Adrenal gland (tissue), 9 donors: ENCODE measurements at regions not wholly inside any gene's neighbourhood (a gene's known extent, or its start where the extent isn't known, plus 50 kb on each side); places are given as distances from the start of the nearest gene placed in this dataset.

ENCODE experiments used
- DNase-seq, 7 donors: peaks; one replicate each; pipeline ENCODE4 v3.0.0-alpha.2; 2019 to 2020
- H3K27ac ChIP-seq, 5 donors: fragments of 200-600 bp; sonication (generic) in 4 of 5; 1 replicate in 3 of 5; 2 replicates in 2 of 5; pipeline versions ENCODE4 v1.5.1 to v1.8.0; 2016 to 2020; ENCODE audit warnings: mild to moderate bottlenecking in 1 of 5
- H3K27me3 ChIP-seq: fragments of 200-600 bp; 2 replicates; pipeline ENCODE4 v1.8.0; 2021
- H3K36me3 ChIP-seq, 2 donors: fragments of 200-600 bp; replicated peaks in 1 of 2; 1 replicate in 1 of 2; 2 replicates in 1 of 2; pipeline versions ENCODE4 v1.5.1 to v1.8.0; 2018 to 2022
- H3K4me1 ChIP-seq, 2 donors: fragments of 200-600 bp; replicated peaks in 1 of 2; 1 replicate in 1 of 2; 2 replicates in 1 of 2; pipeline versions ENCODE4 v1.5.1 to v1.8.0; 2018 to 2021
- H3K4me3 ChIP-seq, 4 donors: fragments of 200-600 bp; sonication (generic) in 3 of 4; one replicate each; pipeline ENCODE4 v1.5.1; 2016 to 2018
- H3K9me3 ChIP-seq, 3 donors: fragments of 200-600 bp; sonication (generic) in 1 of 3; replicated peaks in 1 of 3; 1 replicate in 2 of 3; 2 replicates in 1 of 3; pipeline versions ENCODE4 v1.5.1 to v1.8.0; 2016 to 2021
- CTCF ChIP-seq, 6 experiments: fragments of 450-650 bp in 4 of 6; fragments of 200-600 bp in 2 of 6; sonication (generic) in 1 of 6; IDR thresholded peaks; 1 replicate in 5 of 6; 2 replicates in 1 of 6; pipeline versions ENCODE4 v1.5.1 to v1.8.0; 2016 to 2021; ENCODE audit warnings: antibody characterized with exemption in 6 of 6, mild to moderate bottlenecking in 2 of 6, moderate library complexity in 1 of 6
- POLR2A ChIP-seq, 2 donors: fragments of 450-650 bp; IDR thresholded peaks; one replicate each; pipeline ENCODE4 v1.6.1; 2017; ENCODE audit warnings: antibody characterized with exemption in 2 of 2, mild to moderate bottlenecking in 2 of 2, moderate library complexity in 1 of 2
- WGBS, 4 donors: extraction: QIAGEN DNeasy Blood & Tissue Kit in 2 of 4; methylation state at CpG; one replicate each; pipeline versions ENCODE4 v1.1.5 to v1.1.7; 2013 to 2017; 5-methylcytosine and 5-hydroxymethylcytosine counted together
- intact Hi-C, 2 donors: fragments of 100-400 bp; cut with DNase I; formaldehyde crosslinking; loops; one replicate each; pipeline versions ENCODE4 v1.14.1 to v1.15.0; 2022 to 2023
- donor health status: healthy with polysubstance abuse.
- donor health status: Bipolar disorder and iron deficiency.
- donor health status: DM: yes; HTN: yes; CAD: no.
- donor health status: DM: no; HTN: no; CAD: no.
- donor health status: DM: no; HTN: no; CAD: no.

GRCh38 chr16:75801307-75801706 is 75.0 kb upstream of the CPHXL start:
- WGBS, 4 donors = 24 to 38% (median 31%) methylated on average over 3 of the region's 3 CpGs
- no peak for DNase-seq
- Histone ChIP-seq H3K4me1 (no peaks in the 10 kb centered on the region), H3K4me3 (no peak overlapping the region), H3K27ac (no peak overlapping the region), H3K9me3 (no peaks in the 10 kb centered on the region), H3K36me3 (no peaks in the 10 kb centered on the region), H3K27me3 (no peaks in the 10 kb centered on the region)
- intact Hi-C loops = no loop called here
- TF ChIP-seq POLR2A (IDR thresholded peaks at IDR 0.05) (no peak), CTCF (IDR thresholded peaks at IDR 0.05) (peak in 1 of 6 experiments; percentile 19)

- intact Hi-C loops = no loop called here
- H3K4me1 ChIP-seq = no peaks in the 10 kb centered on the region
- no peaks in the 10 kb centered on the region for H3K36me3 ChIP-seq
- no peak overlapping the region for H3K4me3 ChIP-seq
- 48 to 73% (median 52%) methylated on average over 1 of the region's 1 CpG for WGBS, 4 donors
- no peaks in the 10 kb centered on the region for H3K9me3 ChIP-seq
- no peak for DNase-seq
- H3K27me3 ChIP-seq = no peaks in the 10 kb centered on the region
- no peak overlapping the region for H3K27ac ChIP-seq
- TF ChIP-seq POLR2A (IDR thresholded peaks at IDR 0.05) = no peak
- TF ChIP-seq CTCF (IDR thresholded peaks at IDR 0.05) = no peak
Observed at GRCh38 chr16:75803753-75804152, 77.5 kb upstream of the CPHXL start.

GRCh38 chr16:75804368-75804767 is 78.1 kb upstream of the CPHXL start:
- Histone ChIP-seq H3K27ac (no peak overlapping the region), H3K27me3 (no peaks in the 10 kb centered on the region), H3K4me1 (no peaks in the 10 kb centered on the region), H3K9me3 (no peaks in the 10 kb centered on the region), H3K4me3 (no peak overlapping the region), H3K36me3 (no peaks in the 10 kb centered on the region)
- intact Hi-C loops = no loop called here
- TF ChIP-seq CTCF (IDR thresholded peaks at IDR 0.05) (no peak), POLR2A (IDR thresholded peaks at IDR 0.05) (no peak)
- WGBS, 4 donors = 36 to 81% (median 52%) methylated on average over 3 of the region's 3 CpGs
- no peak for DNase-seq

- H3K9me3 ChIP-seq = no peaks in the 10 kb centered on the region
- H3K36me3 ChIP-seq = no peaks in the 10 kb centered on the region
- TF ChIP-seq POLR2A (IDR thresholded peaks at IDR 0.05) (no peak), CTCF (IDR thresholded peaks at IDR 0.05) (no peak)
- H3K4me1 ChIP-seq = no peaks in the 10 kb centered on the region
- intact Hi-C loops = no loop called here
- H3K4me3 ChIP-seq = no peak overlapping the region
- no peaks in the 10 kb centered on the region for H3K27me3 ChIP-seq
- DNase-seq = no peak
- H3K27ac ChIP-seq = no peak overlapping the region
- WGBS, 4 donors = 73 to 79% (median 75%) methylated on average over 6 of the region's 6 CpGs
Observed at GRCh38 chr16:75805946-75806345, 79.7 kb upstream of the CPHXL start.
